GM12892 (cell line): ENCODE measurements at regions not wholly inside any gene's neighbourhood (a gene's known extent, or its start where the extent isn't known, plus 50 kb on each side); places are given as distances from the start of the nearest gene placed in this dataset.

ENCODE experiments used
- DNase-seq: peaks from one replicate; pipeline ENCODE4 v3.0.0; 2011; ENCODE audit not compliant: insufficient read length
- FAIRE-seq: peaks from 2 replicates; lab custom pipeline; 2011; peaks lifted over from hg19 to GRCh38; lab: Jason Lieb, UNC
- POLR2A ChIP-seq: IDR thresholded peaks from 2 replicates; pipeline ENCODE4 v1.6.1; 2011; ENCODE audit warnings: low read depth, low read length, control low read depth
- POLR2AphosphoS5 ChIP-seq: IDR thresholded peaks from 2 replicates; pipeline ENCODE4 v1.6.1; 2011; ENCODE audit warnings: low read depth, low read length, control low read depth
- TAF1 ChIP-seq: IDR thresholded peaks from 2 replicates; pipeline ENCODE4 v1.6.1; 2011; ENCODE audit warnings: low read depth, mild to moderate bottlenecking, control low read depth, low read length, borderline replicate concordance

DNA sequence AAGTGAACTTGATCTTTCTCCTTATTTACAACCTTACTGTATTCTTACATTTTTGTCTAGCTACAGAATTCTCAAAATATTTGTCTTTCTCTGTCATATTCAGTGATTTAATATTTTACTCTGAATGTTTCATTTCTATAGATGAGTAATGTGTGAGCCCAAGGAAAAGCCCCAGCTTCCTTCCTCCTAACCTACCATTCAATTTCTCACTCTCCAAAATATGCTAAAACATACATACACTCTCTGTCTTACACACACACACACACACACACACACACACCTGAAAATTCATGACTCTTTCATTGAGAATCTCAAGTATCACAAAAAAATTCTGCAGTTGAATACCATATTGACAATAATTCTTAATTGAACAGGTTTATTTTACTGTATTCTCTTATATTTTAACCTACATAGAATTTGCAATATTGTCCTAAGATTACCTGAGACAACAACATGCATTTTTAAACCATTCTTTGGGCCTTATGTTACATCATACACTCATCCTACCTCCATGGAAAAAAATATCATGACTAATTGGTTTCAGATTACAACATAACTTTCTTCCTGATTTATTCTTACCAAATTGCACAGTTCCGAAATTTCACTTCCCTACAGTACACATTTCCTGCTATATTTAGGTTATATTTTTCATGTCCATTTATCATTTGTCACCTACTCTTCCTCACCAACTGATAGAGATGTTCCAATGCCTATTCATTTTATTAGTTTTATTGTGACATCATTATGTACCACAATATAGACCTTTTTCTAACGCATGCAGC, 1965.6 kb upstream of the PCDH20 start:
- no peak for TF ChIP-seq POLR2AphosphoS5
- no peak for TF ChIP-seq TAF1
- TF ChIP-seq POLR2A, result no peak
- DNase-seq (no peak), FAIRE-seq (no peak)

- DNase-seq, result no peak
- FAIRE-seq, result no peak
- no peak for TF ChIP-seq POLR2A
- no peak for TF ChIP-seq TAF1
- no peak for TF ChIP-seq POLR2AphosphoS5
These were observed 1962.3 kb upstream of the PCDH20 start for GRCh38 chr13:63377986-63378385.

GRCh38 chr13:63370101-63370500, 1954.5 kb upstream of the PCDH20 start:
- no peak for FAIRE-seq
- TF ChIP-seq TAF1 (no peak), POLR2AphosphoS5 (no peak), POLR2A (no peak)
- no peak for DNase-seq

DNA sequence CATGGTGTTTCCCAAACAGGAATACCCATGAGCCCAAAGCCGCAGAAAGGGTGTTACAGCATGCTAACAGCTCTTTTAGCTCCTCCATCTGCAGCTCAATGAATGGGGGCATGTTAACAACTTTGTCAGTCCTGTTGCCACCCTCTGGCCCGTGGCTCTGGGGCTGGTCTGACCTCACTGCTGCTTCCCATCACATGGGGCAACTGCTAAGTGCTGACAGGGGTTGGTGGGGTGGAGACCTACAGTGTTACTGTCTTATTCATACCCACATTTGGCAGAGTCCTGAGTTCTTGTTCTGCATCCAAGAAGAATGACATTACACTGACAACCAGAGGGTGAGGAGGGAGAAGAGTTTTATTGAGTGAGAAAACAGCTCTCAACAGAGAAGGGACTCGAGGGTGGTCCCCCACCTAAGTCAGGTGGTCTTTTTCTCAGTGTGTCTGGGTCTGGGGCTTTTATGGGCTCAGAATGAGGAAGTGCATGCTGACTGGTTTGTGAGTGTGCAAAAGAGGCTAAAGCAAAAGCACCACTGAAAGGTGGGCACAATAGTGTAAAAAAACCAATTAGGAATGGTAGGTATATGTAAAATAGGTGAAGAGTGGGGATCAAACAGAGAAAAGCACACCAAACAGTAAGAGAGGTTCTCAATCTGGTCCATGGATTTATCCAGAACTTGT, 1952.0 kb upstream of the PCDH20 start:
- DNase-seq (no peak), FAIRE-seq (no peak)
- TF ChIP-seq POLR2A, result no peak
- no peak for TF ChIP-seq POLR2AphosphoS5
- TF ChIP-seq TAF1, result no peak

- TF ChIP-seq TAF1 (no peak), POLR2AphosphoS5 (no peak), POLR2A (no peak)
- FAIRE-seq (no peak), DNase-seq (no peak)
These were observed 1948.5 kb upstream of the PCDH20 start for GRCh38 chr13:63364159-63364558.

DNA sequence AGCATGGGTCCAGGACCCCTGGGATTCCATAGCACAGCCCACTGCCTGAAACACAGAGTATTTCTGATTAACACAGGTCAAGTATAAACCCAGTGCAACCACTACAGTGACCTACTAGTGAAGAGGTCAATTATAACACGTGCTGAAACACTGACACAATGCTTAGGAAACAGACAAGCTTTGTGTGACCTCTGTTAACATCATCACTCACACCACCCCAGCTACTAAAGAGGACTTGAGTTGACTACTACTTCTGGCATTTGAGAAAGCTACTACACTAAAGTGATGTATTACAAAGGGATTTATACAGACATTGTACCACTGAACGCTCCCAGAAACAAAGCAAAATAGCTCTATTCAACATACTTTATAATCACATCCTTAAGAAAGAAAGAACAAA, 1935.9 kb upstream of the PCDH20 start:
- DNase-seq (no peak), FAIRE-seq (no peak)
- TF ChIP-seq TAF1 (no peak), POLR2AphosphoS5 (no peak), POLR2A (no peak)

GRCh38 chr13:63351081-63351480, 1935.4 kb upstream of the PCDH20 start:
- no peak for DNase-seq
- no peak for FAIRE-seq
- TF ChIP-seq POLR2AphosphoS5, result no peak
- no peak for TF ChIP-seq POLR2A
- TF ChIP-seq TAF1, result no peak

DNA sequence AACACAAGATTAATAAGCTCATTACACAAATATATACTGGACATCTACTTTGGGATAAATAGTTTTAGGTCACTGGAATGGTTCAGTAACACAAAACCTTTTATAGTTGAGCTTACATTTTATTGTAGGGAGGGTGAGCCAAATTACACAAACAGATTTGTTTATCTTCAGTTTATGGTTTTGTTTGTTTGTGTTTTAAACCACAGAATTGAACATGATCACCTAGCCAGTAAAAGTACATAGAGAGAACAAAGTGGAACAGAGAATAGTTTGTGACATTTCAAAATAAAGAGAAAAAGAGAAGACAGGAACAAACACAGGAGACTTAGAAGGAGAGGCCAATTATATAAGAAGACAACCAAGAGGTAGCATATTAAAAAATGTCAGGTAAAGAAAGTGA, 1930.2 kb upstream of the PCDH20 start:
- TF ChIP-seq POLR2A (no peak), TAF1 (no peak)
- no peak for FAIRE-seq
- DNase-seq, result no peak

DNA sequence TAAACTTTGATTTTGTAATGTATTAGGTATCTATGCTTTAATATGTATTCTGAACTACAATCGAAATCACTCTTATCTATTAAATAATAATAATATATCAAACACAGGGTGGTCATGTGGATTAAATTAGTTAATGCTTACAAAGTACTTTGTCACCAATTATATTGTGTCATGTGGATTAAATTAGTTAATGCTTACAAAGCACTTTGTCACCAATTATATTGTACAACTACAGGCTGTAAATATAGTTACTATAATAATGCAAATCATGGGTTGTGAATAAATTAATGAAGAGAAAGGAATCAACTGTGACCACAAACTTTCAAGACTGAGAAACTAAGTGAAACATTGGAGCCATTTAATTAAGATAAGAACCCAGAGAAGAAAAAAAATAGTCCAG, 1929.1 kb upstream of the PCDH20 start:
- no peak for TF ChIP-seq POLR2A
- TF ChIP-seq TAF1, result no peak
- no peak for TF ChIP-seq POLR2AphosphoS5
- FAIRE-seq, result no peak
- DNase-seq, result no peak

- DNase-seq, result no peak
- TF ChIP-seq POLR2A (no peak), TAF1 (no peak), POLR2AphosphoS5 (no peak)
- FAIRE-seq, result no peak
These were observed 1922.3 kb upstream of the PCDH20 start for GRCh38 chr13:63337921-63338320.

GRCh38 chr13:63337041-63337440, 1921.4 kb upstream of the PCDH20 start:
- TF ChIP-seq POLR2A (no peak), POLR2AphosphoS5 (no peak), TAF1 (no peak)
- DNase-seq (no peak), FAIRE-seq (no peak)

DNA sequence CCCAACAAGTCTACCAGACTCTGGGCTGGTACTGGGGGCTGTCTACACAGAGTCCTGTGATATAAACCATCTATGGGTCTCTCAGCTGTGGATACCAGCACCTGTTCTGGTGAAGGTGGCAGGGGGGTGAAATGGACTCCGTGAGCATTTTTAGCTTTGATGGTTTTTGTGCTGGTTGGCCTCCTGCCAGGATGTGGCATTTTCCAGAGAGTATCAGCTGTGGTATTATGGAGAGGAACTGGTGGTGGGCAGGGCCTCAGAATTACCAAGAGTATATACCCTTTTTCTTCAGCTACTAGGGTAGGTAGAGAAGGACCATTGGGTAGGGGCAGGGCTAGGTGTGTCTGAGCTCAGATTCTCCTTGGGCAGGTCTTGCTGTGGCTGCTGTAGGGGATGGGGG, 1920.9 kb upstream of the PCDH20 start:
- no peak for FAIRE-seq
- DNase-seq, result no peak
- TF ChIP-seq POLR2AphosphoS5 (no peak), POLR2A (no peak), TAF1 (no peak)
